Endothelial cell (in vitro differentiated cells): ENCODE measurements at regions not wholly inside any gene's neighbourhood (a gene's known extent, or its start where the extent isn't known, plus 50 kb on each side); places are given as distances from the start of the nearest gene placed in this dataset.

Experiments used
- DNase-seq: peaks from one replicate; pipeline ENCODE4 v3.0.0; 2021; ENCODE audit warnings: low spot score
- H3K27ac Mint-ChIP-seq: one replicate; pipeline ENCODE4 v1.8.0; 2021; ENCODE audit warnings: mixed read lengths, inconsistent platforms; ENCODE audit not compliant: unreplicated experiment
- H3K27me3 Mint-ChIP-seq: one replicate; pipeline ENCODE4 v1.8.0; 2021; ENCODE audit warnings: mild to moderate bottlenecking, moderate library complexity, mixed read lengths, inconsistent platforms; ENCODE audit not compliant: unreplicated experiment
- H3K36me3 Mint-ChIP-seq: one replicate; pipeline ENCODE4 v1.8.0; 2021; ENCODE audit warnings: mild to moderate bottlenecking, low read depth, mixed read lengths, inconsistent platforms; ENCODE audit not compliant: unreplicated experiment
- H3K4me1 Mint-ChIP-seq: one replicate; pipeline ENCODE4 v1.8.0; 2021; ENCODE audit warnings: mild to moderate bottlenecking, mixed read lengths, inconsistent platforms; ENCODE audit not compliant: unreplicated experiment
- H3K4me3 Mint-ChIP-seq: one replicate; pipeline ENCODE4 v1.8.0; 2021; ENCODE audit warnings: mild to moderate bottlenecking, mixed read lengths, inconsistent platforms; ENCODE audit not compliant: unreplicated experiment
- H3K9me3 Mint-ChIP-seq: one replicate; pipeline ENCODE4 v1.8.0; 2021; ENCODE audit warnings: mixed read lengths, inconsistent platforms; ENCODE audit not compliant: unreplicated experiment
- TF ChIP-seq, protein P1 (sequence below): fragments of 200-600 bp; sonication (generic); IDR thresholded peaks from one replicate; pipeline ENCODE4 v1.5.0; 2021; ENCODE audit warnings: antibody characterized with exemption; ENCODE audit not compliant: unreplicated experiment

DNA sequence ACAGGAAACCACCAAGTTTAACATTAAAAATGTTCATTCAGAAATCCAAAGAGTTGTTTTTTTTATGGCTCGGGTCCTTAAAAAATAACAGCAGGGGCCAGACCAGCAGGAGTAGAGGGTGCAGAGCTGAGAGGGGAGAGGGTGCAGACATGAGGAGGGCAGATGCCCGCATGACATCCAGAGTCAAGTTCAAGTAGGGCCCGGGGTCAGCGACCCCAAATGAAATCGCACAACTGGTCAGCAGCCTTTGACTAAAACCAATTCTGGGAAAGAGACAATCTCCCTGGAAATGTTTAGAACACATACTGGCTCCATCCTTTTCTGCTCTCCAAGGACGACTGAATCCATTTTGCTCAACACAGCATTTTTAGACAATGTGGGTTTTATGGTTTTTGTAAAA lies 297.5 kb downstream of the FGFR2 start:
- H3K27ac Mint-ChIP-seq, result no peak overlapping the region
- DNase-seq, result no peak
- TF ChIP-seq, protein P1, sequence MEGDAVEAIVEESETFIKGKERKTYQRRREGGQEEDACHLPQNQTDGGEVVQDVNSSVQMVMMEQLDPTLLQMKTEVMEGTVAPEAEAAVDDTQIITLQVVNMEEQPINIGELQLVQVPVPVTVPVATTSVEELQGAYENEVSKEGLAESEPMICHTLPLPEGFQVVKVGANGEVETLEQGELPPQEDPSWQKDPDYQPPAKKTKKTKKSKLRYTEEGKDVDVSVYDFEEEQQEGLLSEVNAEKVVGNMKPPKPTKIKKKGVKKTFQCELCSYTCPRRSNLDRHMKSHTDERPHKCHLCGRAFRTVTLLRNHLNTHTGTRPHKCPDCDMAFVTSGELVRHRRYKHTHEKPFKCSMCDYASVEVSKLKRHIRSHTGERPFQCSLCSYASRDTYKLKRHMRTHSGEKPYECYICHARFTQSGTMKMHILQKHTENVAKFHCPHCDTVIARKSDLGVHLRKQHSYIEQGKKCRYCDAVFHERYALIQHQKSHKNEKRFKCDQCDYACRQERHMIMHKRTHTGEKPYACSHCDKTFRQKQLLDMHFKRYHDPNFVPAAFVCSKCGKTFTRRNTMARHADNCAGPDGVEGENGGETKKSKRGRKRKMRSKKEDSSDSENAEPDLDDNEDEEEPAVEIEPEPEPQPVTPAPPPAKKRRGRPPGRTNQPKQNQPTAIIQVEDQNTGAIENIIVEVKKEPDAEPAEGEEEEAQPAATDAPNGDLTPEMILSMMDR, result no peak
- no peaks in the 10 kb centered on the region for H3K36me3 Mint-ChIP-seq
- no peaks in the 10 kb centered on the region for H3K27me3 Mint-ChIP-seq
- H3K9me3 Mint-ChIP-seq, result no peaks in the 10 kb centered on the region
- H3K4me1 Mint-ChIP-seq, result no peaks in the 10 kb centered on the region
- no peak overlapping the region for H3K4me3 Mint-ChIP-seq

DNA sequence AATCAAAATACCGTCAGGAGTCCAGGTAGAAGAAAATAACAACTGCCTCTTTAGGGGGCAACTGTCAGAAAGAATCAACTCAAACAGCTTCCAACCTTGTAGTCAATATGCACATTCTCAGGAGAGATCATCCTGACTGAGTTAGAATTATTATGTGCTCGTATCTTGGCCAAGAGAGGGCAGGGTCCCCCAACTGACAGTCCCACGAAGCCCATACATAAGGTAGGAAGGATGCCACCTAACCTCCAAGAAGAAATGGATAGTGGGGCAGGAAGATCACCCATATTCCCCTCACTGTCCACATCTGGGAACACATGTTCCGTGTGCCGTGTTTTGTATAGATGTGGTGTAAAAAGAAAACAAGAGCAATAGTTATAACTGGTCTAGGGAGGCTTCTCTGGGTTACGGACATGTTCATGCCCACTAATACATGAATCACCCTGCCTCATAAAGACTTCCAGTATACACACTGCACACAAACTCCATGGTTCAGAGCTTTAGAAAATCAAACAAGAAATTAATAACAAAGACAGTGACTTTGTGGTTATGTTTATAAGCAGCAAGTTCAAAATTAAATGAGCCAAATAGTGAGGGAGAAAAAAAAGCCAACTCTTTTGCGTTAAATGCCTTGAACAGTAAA lies 295.6 kb downstream of the FGFR2 start:
- TF ChIP-seq, protein P1, result no peak
- H3K27ac Mint-ChIP-seq, result no peak overlapping the region
- H3K9me3 Mint-ChIP-seq, result no peaks in the 10 kb centered on the region
- H3K27me3 Mint-ChIP-seq, result no peaks in the 10 kb centered on the region
- H3K4me1 Mint-ChIP-seq, result no peaks in the 10 kb centered on the region
- no peak for DNase-seq
- no peak overlapping the region for H3K4me3 Mint-ChIP-seq
- no peaks in the 10 kb centered on the region for H3K36me3 Mint-ChIP-seq

DNA sequence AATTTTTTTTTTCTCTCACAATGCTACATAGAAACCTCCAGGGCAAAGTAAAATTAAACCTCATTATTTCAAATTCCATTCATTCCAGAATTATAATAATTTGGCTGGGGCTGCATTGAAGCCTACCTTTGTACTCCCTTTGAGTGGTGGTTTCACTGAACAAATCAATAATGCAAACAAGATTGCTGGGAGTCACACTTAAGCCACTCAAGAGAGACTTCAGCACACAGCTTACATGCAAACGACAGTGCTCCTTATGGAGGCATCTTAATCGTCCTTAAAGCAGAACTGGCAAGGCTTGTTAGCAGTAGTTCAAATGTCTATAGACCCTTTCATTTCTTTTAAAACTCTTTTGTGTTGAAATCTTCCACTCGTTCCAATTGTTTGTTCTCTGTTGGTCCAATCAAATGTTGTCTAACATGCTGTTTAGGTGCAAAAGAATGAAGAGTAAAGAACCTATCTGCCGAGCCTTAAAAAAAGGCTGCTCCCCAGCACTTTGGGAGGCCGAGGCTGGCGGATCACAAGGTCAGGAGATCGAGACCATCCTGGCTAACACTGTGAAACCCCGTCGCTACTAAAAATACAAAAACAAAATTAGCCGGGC lies 294.9 kb downstream of the FGFR2 start:
- Mint-ChIP-seq H3K9me3 (no peaks in the 10 kb centered on the region), H3K4me3 (no peak overlapping the region), H3K4me1 (no peaks in the 10 kb centered on the region), H3K36me3 (no peaks in the 10 kb centered on the region), H3K27ac (no peak overlapping the region), H3K27me3 (no peaks in the 10 kb centered on the region)
- DNase-seq, result no peak
- TF ChIP-seq, protein P1, result no peak

DNA sequence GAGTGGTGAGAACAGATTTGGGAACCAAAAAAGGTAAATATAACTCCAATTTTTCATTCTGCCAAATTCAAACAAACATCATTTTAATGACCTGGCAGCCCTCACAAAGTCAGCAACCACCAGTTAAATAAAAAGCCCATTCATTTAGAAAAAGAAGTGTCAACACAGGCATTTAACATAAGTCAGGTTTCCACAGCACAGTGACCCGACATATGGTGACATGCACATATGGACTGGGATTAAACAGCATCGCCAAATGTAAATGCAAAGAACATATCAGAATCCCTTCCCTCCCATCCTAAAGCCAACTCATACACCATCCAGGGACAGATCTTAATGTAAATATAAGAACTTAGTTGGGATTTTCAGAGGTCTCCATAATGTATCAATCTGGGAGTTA lies 293.2 kb downstream of the FGFR2 start:
- Mint-ChIP-seq H3K4me3 (no peak overlapping the region), H3K9me3 (no peaks in the 10 kb centered on the region), H3K27ac (no peak overlapping the region), H3K4me1 (peaks cover 2% of the 10 kb centered on the region), H3K27me3 (peaks cover 2% of the 10 kb centered on the region), H3K36me3 (no peaks in the 10 kb centered on the region)
- TF ChIP-seq, protein P1, result no peak
- no peak for DNase-seq

DNA sequence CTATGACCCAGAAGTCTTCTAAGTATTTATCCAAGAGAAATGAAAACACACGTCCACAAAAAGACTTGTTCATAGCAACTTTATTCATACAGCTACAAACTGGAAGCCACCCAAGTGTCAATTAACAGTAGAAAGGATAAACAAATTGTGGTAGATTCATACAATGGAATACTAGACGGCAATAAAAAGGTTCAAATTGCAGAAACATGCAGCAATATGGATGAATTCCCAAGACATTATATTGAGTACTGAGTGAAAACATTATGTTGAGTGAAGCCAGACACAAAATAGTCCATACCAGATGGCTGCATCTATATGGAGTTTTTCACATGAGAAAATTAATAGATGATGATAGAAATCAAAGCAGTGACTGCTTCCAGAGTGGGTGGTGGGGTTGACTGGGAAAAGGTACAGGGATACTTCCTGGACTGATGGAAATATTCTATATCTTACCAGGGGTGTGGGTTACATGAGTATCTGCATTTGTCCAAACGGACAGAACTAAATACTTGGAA lies 292.0 kb downstream of the FGFR2 start:
- no peak overlapping the region for H3K4me3 Mint-ChIP-seq
- TF ChIP-seq, protein P1, result no peak
- DNase-seq, result no peak
- peaks cover 8% of the 10 kb centered on the region for H3K4me1 Mint-ChIP-seq
- H3K9me3 Mint-ChIP-seq, result no peaks in the 10 kb centered on the region
- no peak overlapping the region for H3K27ac Mint-ChIP-seq
- H3K36me3 Mint-ChIP-seq, result no peaks in the 10 kb centered on the region
- H3K27me3 Mint-ChIP-seq, result peaks cover 2% of the 10 kb centered on the region
